SK-N-SH treated with all-trans-retinoic acid at 6 μM for 48 hours (cell line): ENCODE measurements at regions not wholly inside any gene's neighbourhood (a gene's known extent, or its start where the extent isn't known, plus 50 kb on each side); places are given as distances from the start of the nearest gene placed in this dataset.

Experiments used
- ARNTL ChIP-seq: fragments of 450-650 bp; formaldehyde crosslinking; IDR thresholded peaks from 2 replicates; pipeline ENCODE4 v1.5.0; 2020; ENCODE audit warnings: low read depth, mild to moderate bottlenecking, moderate library complexity, borderline replicate concordance
- RARB ChIP-seq: fragments of 250-450 bp; sonication (Bioruptor Pico); IDR thresholded peaks from 2 replicates; pipeline ENCODE4 v1.8.0; 2021; ENCODE audit warnings: mild to moderate bottlenecking, moderate library complexity
- ZC3H10 ChIP-seq: fragments of 250-450 bp; sonication (Bioruptor Pico); IDR thresholded peaks from 2 replicates; pipeline ENCODE4 v1.5.1; 2021; ENCODE audit warnings: mild to moderate bottlenecking, moderate library complexity
- ZFP3 ChIP-seq: fragments of 250-450 bp; sonication (Bioruptor Pico); IDR thresholded peaks from 2 replicates; pipeline ENCODE4 v1.5.0; 2020; ENCODE audit warnings: mild to moderate bottlenecking, moderate library complexity
- ZNF565 ChIP-seq: fragments of 450-650 bp; formaldehyde crosslinking; conservative IDR thresholded peaks from 2 replicates; pipeline ENCODE4 v1.5.0; 2020; ENCODE audit warnings: low read depth, mild to moderate bottlenecking, moderate library complexity
- ZNF70 ChIP-seq: fragments of 450-650 bp; formaldehyde crosslinking; IDR thresholded peaks from 2 replicates; pipeline ENCODE4 v1.5.0; 2020; ENCODE audit warnings: mild to moderate bottlenecking, moderate library complexity
- TF ChIP-seq, protein P1 (sequence below): fragments of 250-450 bp; sonication (Bioruptor Pico); IDR thresholded peaks from 2 replicates; pipeline ENCODE4 v1.5.0; 2020; ENCODE audit warnings: mild to moderate bottlenecking, moderate library complexity
- TF ChIP-seq, protein P2 (sequence below): fragments of 250-450 bp; sonication (Bioruptor Pico); IDR thresholded peaks from 2 replicates; pipeline ENCODE4 v1.8.0; 2020; ENCODE audit warnings: mild to moderate bottlenecking, moderate library complexity, borderline replicate concordance
- TF ChIP-seq, protein P3 (sequence below): fragments of 250-450 bp; sonication (Bioruptor Pico); IDR thresholded peaks from 2 replicates; pipeline ENCODE4 v1.8.0; 2021; ENCODE audit warnings: low read depth, mild to moderate bottlenecking, moderate library complexity, borderline replicate concordance

DNA sequence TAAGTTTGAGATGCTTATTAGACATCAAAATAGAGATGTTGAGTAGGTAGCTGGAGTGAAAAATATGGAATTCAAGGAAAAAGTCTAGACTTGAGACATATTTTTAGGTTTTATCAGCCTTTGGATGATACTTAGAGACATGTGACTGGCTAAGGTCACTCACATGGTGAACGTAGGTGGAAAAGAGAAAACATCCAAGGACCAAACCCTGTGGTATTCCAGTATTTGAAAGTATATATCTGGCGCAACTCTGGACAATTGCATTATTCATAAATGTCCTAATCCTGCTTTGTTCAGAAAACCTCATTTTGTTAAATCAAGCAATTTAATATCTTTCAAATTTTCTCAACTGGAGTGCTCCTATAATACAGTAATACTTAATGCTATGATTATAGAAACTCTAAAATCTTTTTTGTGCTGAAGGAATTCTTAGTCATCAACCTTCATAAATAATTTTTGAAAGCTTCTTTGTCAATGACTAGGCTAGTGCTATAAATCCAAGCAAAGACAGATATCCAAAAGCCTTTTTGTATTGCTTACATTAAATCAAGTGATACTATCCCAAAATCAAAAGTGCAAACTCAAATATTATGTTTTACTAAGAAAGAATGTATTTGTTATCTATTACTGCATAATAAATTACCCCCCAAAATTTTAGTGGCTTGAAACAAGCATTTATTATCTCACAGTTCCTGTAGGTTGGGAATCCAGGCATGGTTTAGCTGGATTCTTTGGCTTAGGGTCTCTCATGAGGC, 452.0 kb downstream of the ENC1 start:
- no peak for TF ChIP-seq RARB (CRISPR knock-in tag)
- no peak for TF ChIP-seq ARNTL
- no peak for TF ChIP-seq ZFP3
- no peak for TF ChIP-seq ZC3H10
- TF ChIP-seq, protein P1, sequence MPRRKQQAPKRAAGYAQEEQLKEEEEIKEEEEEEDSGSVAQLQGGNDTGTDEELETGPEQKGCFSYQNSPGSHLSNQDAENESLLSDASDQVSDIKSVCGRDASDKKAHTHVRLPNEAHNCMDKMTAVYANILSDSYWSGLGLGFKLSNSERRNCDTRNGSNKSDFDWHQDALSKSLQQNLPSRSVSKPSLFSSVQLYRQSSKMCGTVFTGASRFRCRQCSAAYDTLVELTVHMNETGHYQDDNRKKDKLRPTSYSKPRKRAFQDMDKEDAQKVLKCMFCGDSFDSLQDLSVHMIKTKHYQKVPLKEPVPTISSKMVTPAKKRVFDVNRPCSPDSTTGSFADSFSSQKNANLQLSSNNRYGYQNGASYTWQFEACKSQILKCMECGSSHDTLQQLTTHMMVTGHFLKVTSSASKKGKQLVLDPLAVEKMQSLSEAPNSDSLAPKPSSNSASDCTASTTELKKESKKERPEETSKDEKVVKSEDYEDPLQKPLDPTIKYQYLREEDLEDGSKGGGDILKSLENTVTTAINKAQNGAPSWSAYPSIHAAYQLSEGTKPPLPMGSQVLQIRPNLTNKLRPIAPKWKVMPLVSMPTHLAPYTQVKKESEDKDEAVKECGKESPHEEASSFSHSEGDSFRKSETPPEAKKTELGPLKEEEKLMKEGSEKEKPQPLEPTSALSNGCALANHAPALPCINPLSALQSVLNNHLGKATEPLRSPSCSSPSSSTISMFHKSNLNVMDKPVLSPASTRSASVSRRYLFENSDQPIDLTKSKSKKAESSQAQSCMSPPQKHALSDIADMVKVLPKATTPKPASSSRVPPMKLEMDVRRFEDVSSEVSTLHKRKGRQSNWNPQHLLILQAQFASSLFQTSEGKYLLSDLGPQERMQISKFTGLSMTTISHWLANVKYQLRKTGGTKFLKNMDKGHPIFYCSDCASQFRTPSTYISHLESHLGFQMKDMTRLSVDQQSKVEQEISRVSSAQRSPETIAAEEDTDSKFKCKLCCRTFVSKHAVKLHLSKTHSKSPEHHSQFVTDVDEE (CRISPR knock-in tag) = no peak
- TF ChIP-seq, protein P2, sequence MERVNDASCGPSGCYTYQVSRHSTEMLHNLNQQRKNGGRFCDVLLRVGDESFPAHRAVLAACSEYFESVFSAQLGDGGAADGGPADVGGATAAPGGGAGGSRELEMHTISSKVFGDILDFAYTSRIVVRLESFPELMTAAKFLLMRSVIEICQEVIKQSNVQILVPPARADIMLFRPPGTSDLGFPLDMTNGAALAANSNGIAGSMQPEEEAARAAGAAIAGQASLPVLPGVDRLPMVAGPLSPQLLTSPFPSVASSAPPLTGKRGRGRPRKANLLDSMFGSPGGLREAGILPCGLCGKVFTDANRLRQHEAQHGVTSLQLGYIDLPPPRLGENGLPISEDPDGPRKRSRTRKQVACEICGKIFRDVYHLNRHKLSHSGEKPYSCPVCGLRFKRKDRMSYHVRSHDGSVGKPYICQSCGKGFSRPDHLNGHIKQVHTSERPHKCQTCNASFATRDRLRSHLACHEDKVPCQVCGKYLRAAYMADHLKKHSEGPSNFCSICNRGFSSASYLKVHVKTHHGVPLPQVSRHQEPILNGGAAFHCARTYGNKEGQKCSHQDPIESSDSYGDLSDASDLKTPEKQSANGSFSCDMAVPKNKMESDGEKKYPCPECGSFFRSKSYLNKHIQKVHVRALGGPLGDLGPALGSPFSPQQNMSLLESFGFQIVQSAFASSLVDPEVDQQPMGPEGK (CRISPR knock-in tag) = no peak
- no peak for TF ChIP-seq ZNF70 (CRISPR knock-in tag)
- TF ChIP-seq ZNF565 (CRISPR knock-in tag) = no peak
- TF ChIP-seq, protein P3, sequence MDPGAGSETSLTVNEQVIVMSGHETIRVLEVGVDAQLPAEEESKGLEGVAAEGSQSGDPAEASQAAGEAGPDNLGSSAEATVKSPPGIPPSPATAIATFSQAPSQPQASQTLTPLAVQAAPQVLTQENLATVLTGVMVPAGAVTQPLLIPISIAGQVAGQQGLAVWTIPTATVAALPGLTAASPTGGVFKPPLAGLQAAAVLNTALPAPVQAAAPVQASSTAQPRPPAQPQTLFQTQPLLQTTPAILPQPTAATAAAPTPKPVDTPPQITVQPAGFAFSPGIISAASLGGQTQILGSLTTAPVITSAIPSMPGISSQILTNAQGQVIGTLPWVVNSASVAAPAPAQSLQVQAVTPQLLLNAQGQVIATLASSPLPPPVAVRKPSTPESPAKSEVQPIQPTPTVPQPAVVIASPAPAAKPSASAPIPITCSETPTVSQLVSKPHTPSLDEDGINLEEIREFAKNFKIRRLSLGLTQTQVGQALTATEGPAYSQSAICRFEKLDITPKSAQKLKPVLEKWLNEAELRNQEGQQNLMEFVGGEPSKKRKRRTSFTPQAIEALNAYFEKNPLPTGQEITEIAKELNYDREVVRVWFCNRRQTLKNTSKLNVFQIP (CRISPR knock-in tag) = no peak
